Endothelial cell of hepatic sinusoid (primary cell): ENCODE measurements at regions not wholly inside any gene's neighbourhood (a gene's known extent, or its start where the extent isn't known, plus 50 kb on each side); places are given as distances from the start of the nearest gene placed in this dataset.
"Not testable (repeated sequence)": the region's sequence is repeated elsewhere in the genome, so short reads cannot be mapped to it uniquely, and the experiment has no call there.

ENCODE experiments used
- in situ Hi-C: cut with HindIII; loops from 2 replicates; pipeline ENCODE4 v1.10.0; 2017; ENCODE audit warnings: low sequenced_read_pairs

- in situ Hi-C loops, result no loop called here
Measured at GRCh38 chr10:28137907-28138880, 139.3 kb upstream of the ODAD2 start.

DNA sequence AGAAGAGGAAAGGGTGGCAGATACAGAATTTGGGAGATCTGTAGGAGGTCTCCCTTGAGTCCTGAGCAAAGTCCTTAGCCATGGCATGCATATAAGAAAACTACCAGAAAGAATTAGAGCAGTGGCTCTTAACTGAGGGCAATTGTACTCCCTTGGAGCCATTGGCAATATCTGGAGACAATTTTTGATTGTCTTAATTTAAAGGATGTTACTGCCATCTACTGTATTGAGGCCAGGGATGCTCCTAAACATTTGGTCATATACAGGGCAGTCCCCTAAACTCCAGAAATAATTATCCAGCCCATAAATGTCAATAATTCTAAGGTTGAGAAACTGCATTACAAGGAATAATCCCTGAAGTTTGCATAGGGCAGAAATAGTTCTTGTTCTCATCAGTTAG is 136.4 kb upstream of the ODAD2 start:
- in situ Hi-C loops, result no loop called here

DNA sequence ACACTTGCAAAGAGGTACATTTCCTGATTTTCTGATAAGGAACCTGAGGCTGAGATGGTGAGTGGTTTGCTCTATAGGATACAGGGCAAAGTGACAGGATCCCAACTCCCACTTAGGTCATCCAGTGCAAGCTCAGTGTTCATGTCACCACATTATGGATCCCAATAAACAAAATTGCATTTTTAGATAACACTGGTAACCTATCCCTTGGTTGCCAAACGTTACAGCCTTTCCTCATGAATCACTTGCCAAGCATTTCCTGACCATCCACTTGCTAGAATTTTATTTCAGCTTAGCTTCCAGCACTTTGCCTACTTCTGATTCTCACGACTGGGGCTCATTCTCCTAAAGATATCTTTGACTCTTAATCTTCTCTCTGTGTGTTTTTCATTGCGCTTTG is 131.4 kb upstream of the ODAD2 start:
- in situ Hi-C loops, result no loop called here

GRCh38 chr10:28127881-28128280 is 129.0 kb upstream of the ODAD2 start:
- in situ Hi-C loops, result no loop called here

GRCh38 chr10:28125701-28126100 is 126.8 kb upstream of the ODAD2 start:
- in situ Hi-C loops, result no loop called here

DNA sequence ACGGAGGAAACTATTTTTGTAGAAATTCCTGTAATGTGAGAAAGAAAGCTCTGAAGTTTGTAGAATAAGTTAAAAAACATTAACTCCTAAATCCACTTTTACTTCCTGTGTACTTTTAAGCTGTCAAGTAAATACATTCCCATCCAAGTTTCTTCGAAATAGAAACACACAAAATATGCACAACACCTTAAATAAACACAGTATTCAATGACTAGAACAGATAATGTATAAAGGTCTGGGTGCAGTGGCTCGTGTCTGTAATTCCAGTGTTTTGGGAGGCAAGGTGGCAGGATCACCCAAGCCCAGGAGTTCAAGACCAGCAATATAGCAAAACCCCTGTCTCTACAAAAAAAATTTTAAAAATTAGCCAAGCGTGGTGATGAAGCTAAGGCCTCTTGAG is 121.9 kb upstream of the ODAD2 start:
- in situ Hi-C loops, result no loop called here

DNA sequence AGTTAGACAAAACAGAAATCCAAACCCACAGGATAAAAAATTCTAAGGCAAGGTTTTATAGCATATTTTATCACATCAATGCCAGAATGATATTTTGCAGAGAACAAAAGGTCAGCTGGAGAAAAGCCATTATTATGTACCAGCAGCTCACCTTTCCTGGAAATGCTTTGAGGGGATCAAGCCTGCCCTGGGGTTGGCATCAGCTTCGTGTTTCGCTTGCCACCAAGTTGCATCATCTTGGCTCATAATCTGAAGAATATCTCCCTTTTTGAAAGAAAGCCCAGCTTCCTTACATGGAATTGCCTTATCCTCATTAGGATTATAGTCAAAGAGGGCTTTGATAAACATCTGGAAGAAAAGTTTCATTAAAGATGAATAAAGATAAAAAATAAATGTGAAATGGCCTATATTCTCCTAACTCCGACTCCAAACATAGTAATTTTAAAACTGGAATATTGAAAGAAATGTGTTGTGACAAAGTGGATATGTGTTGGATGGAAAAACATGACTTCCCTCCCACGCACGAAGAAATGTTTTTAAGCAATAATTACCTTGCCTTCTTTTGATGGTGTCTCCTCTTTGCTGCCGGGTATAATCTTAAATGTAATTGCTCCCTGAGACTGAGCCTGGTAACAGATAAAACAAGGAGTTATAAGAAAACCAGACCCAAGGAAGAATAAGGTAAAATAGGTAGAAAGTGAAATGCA is 121.3 kb upstream of the ODAD2 start:
- in situ Hi-C loops, result no loop called here

DNA sequence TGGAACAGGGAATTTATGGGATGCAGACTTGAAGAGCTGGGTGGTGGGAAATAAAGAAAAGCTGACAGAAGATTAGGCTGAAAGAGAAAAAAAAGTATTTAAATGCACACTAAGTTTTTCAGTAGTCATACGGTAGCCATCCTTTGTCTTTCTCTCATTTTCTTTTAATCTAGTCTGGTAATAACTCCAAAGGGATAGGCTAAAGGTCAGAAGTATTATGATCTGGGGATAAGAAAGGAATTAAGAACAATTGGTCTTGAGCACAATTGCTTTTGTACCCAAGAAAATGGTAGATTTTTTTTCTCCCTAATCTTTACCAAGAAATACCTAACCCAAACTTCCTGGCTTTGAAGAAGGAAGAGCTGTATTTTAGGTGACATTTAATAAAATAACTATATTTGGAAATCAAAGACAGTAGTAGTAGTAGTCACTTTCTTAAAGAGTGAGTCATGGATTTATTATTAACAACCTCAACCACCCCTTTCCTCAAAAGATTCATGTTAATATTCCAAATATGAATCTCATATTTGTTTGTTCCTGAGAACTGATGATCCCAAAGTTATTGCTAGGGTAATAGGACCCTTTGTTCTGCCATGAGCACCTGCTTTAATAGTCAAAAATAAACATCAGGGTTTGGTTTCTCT is 120.2 kb upstream of the ODAD2 start:
- in situ Hi-C loops, result no loop called here

DNA sequence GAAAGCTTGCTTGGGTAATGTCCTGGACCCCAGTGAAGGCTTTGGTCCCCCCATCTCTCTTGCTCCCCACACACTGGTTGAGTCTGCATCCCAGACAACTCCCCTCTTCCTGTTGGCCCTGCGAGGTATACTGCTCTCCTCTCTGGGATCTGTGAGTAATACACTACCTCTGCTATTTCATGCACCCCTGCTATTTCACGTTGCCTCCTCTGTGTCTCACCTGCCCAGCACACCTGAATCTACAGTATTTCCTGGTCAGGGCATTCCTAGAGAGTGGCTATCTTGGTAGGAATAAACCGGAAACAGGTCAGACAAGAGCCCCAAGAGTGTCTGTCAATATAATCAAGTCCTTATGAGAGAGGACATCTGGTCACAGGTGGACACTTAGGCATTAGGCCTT is 114.3 kb upstream of the ODAD2 start:
- in situ Hi-C loops, result no loop called here

GRCh38 chr10:28111712-28112111 is 112.8 kb upstream of the ODAD2 start:
- in situ Hi-C loops, result no loop called here

DNA sequence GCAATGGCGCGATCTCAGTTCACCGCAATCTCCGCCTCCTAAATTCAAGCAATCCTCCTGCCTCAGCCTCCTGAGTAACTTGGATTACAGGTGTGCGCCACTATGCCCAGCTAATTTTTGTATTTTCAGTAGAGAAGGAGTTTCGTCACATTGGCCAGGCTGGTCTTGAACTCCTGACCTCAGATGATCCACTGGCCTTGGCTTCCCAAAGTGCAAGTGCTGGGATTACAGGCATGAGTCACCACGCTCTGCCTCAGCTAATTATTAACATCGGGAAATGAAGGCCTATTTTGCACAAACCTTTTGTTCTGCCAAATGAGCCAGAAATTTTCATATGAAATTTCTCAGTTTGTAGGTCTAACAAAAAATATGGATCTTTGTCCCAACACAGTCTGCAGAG is 106.7 kb upstream of the ODAD2 start:
- in situ Hi-C loops, result no loop called here

DNA sequence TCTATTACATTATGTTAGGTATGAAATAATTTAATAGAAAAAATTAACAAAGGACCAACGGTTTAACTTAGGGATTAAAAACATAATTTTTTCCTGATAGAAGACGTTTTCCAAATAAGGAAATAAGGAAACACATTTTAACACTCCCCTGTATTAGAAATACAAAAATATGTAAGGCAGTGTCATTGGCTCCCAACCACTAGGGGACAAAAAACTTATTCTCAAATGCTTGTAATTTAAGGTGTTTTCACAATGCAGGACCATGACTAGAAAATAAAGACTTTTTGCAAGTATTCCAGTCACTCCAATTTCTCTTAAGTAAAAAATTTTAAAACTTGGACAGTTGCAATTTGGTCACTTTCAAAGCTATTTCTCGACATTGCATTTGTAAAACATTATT is 98.8 kb upstream of the ODAD2 start:
- in situ Hi-C loops, result no loop called here

DNA sequence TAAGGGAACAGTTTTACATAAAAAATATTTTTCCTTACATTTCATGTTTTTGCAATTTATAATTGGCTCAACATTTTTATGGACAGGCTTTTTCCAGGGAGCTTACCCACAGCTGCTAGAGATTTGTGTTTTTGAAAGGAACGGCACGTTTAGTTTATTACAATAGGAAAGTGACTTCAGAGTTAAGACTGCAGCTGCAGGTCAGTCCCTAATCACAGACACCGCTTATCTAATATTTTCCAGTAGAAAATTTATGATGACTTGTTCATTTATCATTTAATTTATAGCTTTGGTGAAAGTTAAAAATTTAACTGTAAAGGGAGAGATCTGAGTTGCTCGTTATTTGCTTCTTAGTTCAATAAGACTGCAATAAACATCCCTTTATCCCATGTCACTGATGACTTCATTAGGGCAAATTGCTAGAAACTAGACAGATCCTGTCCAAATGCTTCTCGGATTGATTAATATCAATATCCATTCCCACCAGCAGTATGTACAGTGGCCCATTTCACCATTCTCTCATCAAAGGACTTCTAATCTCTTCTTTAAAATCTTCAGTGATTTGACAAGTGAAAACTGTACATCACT is 97.0 kb upstream of the ODAD2 start:
- in situ Hi-C loops, result no loop called here

GRCh38 chr10:28094121-28094520 is 95.2 kb upstream of the ODAD2 start:
- in situ Hi-C loops, result no loop called here

DNA sequence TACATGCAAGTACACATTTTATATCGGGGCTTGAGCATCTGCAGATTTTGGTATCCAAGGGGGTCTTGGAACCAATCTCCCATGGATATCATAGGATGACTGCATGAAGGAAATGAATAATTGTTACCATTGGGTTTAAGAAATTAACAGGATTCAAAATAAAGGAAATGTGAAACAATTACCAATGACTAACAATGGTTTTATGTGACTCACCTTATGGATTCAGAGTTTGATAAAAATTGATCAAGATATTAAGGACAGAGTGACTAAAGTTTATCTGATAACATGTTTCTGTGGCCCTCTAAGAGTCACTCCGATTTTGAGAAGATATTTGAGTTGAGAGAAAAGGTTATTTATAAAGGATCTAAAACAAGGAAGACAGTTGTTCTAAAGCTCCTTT is 93.0 kb upstream of the ODAD2 start:
- in situ Hi-C loops, result no loop called here

- in situ Hi-C loops, result no loop called here
Measured at GRCh38 chr10:28090506-28090905, 91.6 kb upstream of the ODAD2 start.

GRCh38 chr10:28089467-28089866 is 90.6 kb upstream of the ODAD2 start:
- in situ Hi-C loops, result no loop called here

- in situ Hi-C loops, result no loop called here
Measured at GRCh38 chr10:28087661-28088351, 88.9 kb upstream of the ODAD2 start.

DNA sequence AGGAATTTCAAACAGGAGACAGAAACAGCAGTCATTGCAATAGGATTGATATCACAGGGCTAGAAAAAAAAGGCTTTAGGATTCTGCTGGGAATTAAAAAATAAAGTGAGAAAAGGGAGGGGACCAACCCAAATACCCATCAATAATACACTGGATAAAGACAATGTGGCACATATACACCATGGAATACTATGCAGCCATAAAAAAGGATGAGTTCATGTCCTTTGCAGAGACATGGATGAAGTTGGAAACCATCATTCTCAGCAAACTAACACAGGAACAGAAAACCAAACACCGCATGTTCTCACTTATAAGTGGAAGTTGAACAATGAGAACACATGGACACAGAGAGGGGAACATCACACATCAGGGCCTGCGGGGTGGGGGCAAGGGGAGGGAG is 86.9 kb upstream of the ODAD2 start:
- in situ Hi-C loops, result not testable (repeated sequence)

GRCh38 chr10:28082885-28083284 is 84.0 kb upstream of the ODAD2 start:
- in situ Hi-C loops, result no loop called here

DNA sequence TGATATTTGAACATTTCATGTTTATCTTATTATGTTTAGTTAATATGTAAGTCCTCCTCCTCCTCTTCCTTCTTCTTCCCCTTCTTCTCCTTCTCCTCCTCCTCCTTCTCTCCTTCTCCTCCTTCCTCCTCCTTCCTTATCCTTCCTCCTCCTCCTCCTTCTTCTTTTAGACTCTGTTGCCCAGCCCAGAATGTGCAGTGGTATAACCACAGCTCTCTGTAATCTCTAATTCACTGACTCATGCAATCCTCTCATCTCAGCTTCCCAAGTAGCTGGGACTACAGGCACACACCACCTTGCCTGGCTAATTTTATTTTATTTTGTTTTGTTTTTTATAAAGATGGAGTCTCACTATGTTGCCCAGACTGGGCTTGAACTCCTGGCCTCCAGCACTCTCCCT is 83.4 kb upstream of the ODAD2 start:
- in situ Hi-C loops, result no loop called here
